Esophagus muscularis mucosa (tissue), 4 donors: ENCODE measurements at regions not wholly inside any gene's neighbourhood (a gene's known extent, or its start where the extent isn't known, plus 50 kb on each side); places are given as distances from the start of the nearest gene placed in this dataset.

Experiments used
- DNase-seq: peaks from one replicate; pipeline ENCODE4 v3.0.0-alpha.2; 2017; ENCODE audit errors: extremely low spot score
- H3K27ac ChIP-seq, 4 donors: fragments of 200-600 bp; sonication (generic); replicated peaks in 1 of 4; 1 replicate in 3 of 4; 2 replicates in 1 of 4; pipeline ENCODE4 v1.5.1; 2016 to 2019; ENCODE audit warnings: mild to moderate bottlenecking in 1 of 4
- H3K27me3 ChIP-seq, 4 donors: fragments of 200-600 bp; sonication (generic); one replicate each; pipeline versions ENCODE4 v1.5.1 to v1.6.0; 2016 to 2019
- H3K36me3 ChIP-seq, 4 donors: fragments of 200-600 bp; sonication (generic); one replicate each; pipeline ENCODE4 v1.5.1; 2016 to 2019
- H3K4me1 ChIP-seq, 4 donors: fragments of 200-600 bp; sonication (generic); one replicate each; pipeline ENCODE4 v1.5.1; 2016 to 2019
- H3K4me3 ChIP-seq, 4 donors: fragments of 200-600 bp; sonication (generic); 1 replicate in 2 of 4; 2 replicates in 2 of 4; pipeline ENCODE4 v1.5.1; 2016 to 2019; ENCODE audit warnings: mild to moderate bottlenecking in 4 of 4, moderate library complexity in 1 of 4
- H3K9me3 ChIP-seq, 4 donors: fragments of 200-600 bp; sonication (generic); 1 replicate in 3 of 4; 2 replicates in 1 of 4; pipeline ENCODE4 v1.5.1; 2016 to 2019
- EP300 ChIP-seq: sonication (generic); formaldehyde crosslinking; IDR thresholded peaks from one replicate; pipeline ENCODE4 v1.6.1; 2017; ENCODE audit warnings: antibody characterized with exemption
- POLR2A ChIP-seq: fragments of 450-650 bp; IDR thresholded peaks from one replicate; pipeline ENCODE4 v1.6.1; 2017; ENCODE audit warnings: antibody characterized with exemption, moderate library complexity, mild to moderate bottlenecking, low read depth
- POLR2AphosphoS5 ChIP-seq, 2 donors: sonication (generic); formaldehyde crosslinking; IDR thresholded peaks; one replicate each; pipeline ENCODE4 v1.6.1; 2017; ENCODE audit warnings: antibody characterized with exemption in 2 of 2
- WGBS: methylation state at CpG from one replicate; pipeline ENCODE4 v1.1.5; 2018; 5-methylcytosine and 5-hydroxymethylcytosine counted together
- intact Hi-C: fragments of 100-400 bp; cut with DNase I; formaldehyde crosslinking; loops from one replicate; pipeline ENCODE4 v1.15.1; 2023
- TF ChIP-seq, protein P1 (sequence below), 3 experiments: fragments of 200-600 bp in 2 of 3; fragments of 450-650 bp in 1 of 3; sonication (generic) in 2 of 3; IDR thresholded peaks; one replicate each; pipeline ENCODE4 v1.5.1; 2017 to 2019; ENCODE audit warnings: antibody characterized with exemption in 3 of 3, mild to moderate bottlenecking in 2 of 3, moderate library complexity in 1 of 3

GRCh38 chr16:7218936-7219335 is 113.7 kb upstream of the RBFOX1 start:
- Histone ChIP-seq H3K9me3 (no peaks in the 10 kb centered on the region), H3K27ac (no peak overlapping the region), H3K27me3 (no peaks in the 10 kb centered on the region), H3K4me3 (no peak overlapping the region), H3K36me3 (no peaks in the 10 kb centered on the region), H3K4me1 (no peaks in the 10 kb centered on the region)
- WGBS = 24% methylated on average over 4 of the region's 4 CpGs
- TF ChIP-seq, protein P1, sequence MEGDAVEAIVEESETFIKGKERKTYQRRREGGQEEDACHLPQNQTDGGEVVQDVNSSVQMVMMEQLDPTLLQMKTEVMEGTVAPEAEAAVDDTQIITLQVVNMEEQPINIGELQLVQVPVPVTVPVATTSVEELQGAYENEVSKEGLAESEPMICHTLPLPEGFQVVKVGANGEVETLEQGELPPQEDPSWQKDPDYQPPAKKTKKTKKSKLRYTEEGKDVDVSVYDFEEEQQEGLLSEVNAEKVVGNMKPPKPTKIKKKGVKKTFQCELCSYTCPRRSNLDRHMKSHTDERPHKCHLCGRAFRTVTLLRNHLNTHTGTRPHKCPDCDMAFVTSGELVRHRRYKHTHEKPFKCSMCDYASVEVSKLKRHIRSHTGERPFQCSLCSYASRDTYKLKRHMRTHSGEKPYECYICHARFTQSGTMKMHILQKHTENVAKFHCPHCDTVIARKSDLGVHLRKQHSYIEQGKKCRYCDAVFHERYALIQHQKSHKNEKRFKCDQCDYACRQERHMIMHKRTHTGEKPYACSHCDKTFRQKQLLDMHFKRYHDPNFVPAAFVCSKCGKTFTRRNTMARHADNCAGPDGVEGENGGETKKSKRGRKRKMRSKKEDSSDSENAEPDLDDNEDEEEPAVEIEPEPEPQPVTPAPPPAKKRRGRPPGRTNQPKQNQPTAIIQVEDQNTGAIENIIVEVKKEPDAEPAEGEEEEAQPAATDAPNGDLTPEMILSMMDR (IDR thresholded peaks at IDR 0.05) = no peak
- TF ChIP-seq EP300 (no peak), POLR2AphosphoS5 (IDR thresholded peaks at IDR 0.05) (no peak), POLR2A (no peak)
- intact Hi-C loops = no loop called here
- no peak for DNase-seq

DNA sequence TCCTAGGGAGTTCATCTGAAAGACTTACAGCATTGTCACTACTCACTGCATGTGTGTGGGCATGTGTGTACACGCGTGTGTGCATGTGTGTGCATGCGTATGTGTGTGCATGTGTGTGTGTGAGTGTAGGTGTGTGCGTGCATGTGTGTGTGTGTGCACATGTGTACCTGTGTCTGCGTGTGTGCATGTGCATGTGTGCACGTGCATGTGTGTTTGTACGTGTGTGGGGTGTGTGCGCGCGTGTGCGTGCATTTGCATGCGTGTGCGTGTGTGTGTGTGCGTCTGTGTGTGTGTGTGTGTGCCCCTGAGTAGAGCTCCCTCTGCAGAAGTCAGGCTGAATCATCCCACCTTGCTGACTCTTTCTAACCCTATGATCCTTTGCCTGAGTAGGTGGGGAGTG is 114.8 kb upstream of the RBFOX1 start:
- DNase-seq = no peak
- WGBS = 81% methylated on average over 14 of the region's 14 CpGs
- intact Hi-C loops = no loop called here

DNA sequence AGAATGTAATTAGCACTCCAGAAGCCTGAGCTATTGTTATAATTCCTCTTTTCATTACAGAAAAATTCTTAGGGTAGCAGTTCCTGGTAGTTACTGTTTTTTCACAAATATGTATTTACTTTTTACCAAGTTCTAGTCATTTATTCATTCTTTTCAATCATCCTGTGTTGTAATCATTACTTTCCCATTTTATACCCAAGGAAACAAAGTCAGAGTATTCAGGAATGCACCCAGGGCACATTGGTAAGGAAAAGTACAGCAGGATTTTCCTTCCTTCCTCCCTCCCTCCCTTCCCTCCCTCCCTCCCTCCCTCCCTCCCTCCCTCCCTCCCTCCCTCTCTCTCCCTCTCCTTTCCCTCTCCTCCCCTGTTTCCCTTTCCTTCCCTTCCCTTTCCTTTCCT is 115.9 kb upstream of the RBFOX1 start:
- intact Hi-C loops = no loop called here
- no peak overlapping the region for H3K27ac ChIP-seq

More for the DNA sequence above, 114.8 kb upstream of the RBFOX1 start:
- Histone ChIP-seq H3K4me1 (no peaks in the 10 kb centered on the region), H3K4me3 (no peak overlapping the region), H3K9me3 (no peaks in the 10 kb centered on the region), H3K36me3 (no peaks in the 10 kb centered on the region), H3K27me3 (no peaks in the 10 kb centered on the region), H3K27ac (no peak overlapping the region)
- TF ChIP-seq EP300 (no peak), POLR2AphosphoS5 (IDR thresholded peaks at IDR 0.05) (no peak), POLR2A (no peak)
- TF ChIP-seq, protein P1 (IDR thresholded peaks at IDR 0.05) = no peak

GRCh38 chr16:7211781-7212180 is 120.9 kb upstream of the RBFOX1 start:
- H3K27me3 ChIP-seq = no peaks in the 10 kb centered on the region
- no peak for TF ChIP-seq POLR2A
- TF ChIP-seq, protein P1 (IDR thresholded peaks at IDR 0.05) = no peak
- no peak for TF ChIP-seq EP300
- no peak for TF ChIP-seq POLR2AphosphoS5 (IDR thresholded peaks at IDR 0.05)
- H3K4me1 ChIP-seq = no peaks in the 10 kb centered on the region
- WGBS = 65% methylated on average over 9 of the region's 9 CpGs
- no peaks in the 10 kb centered on the region for H3K9me3 ChIP-seq
- intact Hi-C loops = no loop called here
- DNase-seq = no peak
- no peak overlapping the region for H3K27ac ChIP-seq
- H3K4me3 ChIP-seq = no peak overlapping the region
- H3K36me3 ChIP-seq = no peaks in the 10 kb centered on the region

More for the DNA sequence above, 115.9 kb upstream of the RBFOX1 start:
- Histone ChIP-seq H3K4me3 (no peak overlapping the region), H3K36me3 (no peaks in the 10 kb centered on the region), H3K27me3 (no peaks in the 10 kb centered on the region), H3K9me3 (no peaks in the 10 kb centered on the region), H3K4me1 (no peaks in the 10 kb centered on the region)
- no peak for TF ChIP-seq POLR2AphosphoS5 (IDR thresholded peaks at IDR 0.05)
- TF ChIP-seq, protein P1 (IDR thresholded peaks at IDR 0.05) = no peak
- no peak for TF ChIP-seq POLR2A
- no peak for TF ChIP-seq EP300
- no peak for DNase-seq

DNA sequence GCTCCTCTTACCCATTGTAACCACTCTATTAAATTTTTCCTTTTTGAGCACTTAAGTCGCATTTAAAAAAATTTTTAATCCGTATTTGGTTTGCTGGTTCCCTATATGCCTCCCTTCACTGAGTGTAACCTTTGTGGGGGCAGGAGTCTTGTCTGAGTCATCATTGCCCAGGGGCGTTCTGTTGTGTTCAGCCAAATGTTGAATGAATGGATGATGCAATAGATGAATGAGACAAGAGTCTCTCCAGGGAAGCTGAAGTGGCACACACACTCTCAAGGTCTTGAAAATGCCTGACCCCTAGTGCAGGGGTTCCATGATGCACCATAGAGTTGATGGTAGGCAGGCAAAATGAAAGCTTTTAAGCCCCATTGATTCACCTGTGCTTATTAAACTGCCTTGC is 123.0 kb upstream of the RBFOX1 start:
- H3K27me3 ChIP-seq = no peaks in the 10 kb centered on the region
- no peak overlapping the region for H3K27ac ChIP-seq
- no peak overlapping the region for H3K4me3 ChIP-seq
- intact Hi-C loops = no loop called here
- H3K4me1 ChIP-seq = no peaks in the 10 kb centered on the region
- TF ChIP-seq POLR2A = no peak
- no peak for TF ChIP-seq EP300
- no peak for DNase-seq
- 84% methylated on average over 3 of the region's 3 CpGs for WGBS
- no peaks in the 10 kb centered on the region for H3K36me3 ChIP-seq
- no peaks in the 10 kb centered on the region for H3K9me3 ChIP-seq
